Muscle of back (tissue), 3 donors: ENCODE measurements at regions not wholly inside any gene's neighbourhood (a gene's known extent, or its start where the extent isn't known, plus 50 kb on each side); places are given as distances from the start of the nearest gene placed in this dataset.

Source experiments
- DNase-seq, 3 donors: peaks; one replicate each; pipeline versions ENCODE4 v3.0.0 to v3.0.0-alpha.2; 2013

DNA sequence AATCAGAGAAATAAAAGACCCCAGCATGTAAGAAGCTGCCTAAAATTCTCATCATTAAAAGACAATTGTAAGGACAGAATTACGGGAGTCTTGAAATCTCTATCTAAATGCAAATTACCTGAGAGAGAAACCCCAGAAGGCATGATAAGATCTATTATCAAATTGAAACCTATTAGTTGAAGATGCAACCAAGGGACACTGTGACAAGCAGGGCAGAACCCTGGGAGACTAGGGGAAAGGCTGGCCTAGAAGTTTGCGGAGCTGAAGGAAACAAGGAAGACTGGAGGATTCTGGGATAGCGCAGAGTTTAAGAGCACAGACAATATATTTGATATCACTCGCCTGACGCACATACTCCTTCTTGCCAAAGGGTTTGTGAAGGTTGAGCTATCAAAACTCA, 319.5 kb upstream of the CHAC2 start:
- no peak for DNase-seq

DNA sequence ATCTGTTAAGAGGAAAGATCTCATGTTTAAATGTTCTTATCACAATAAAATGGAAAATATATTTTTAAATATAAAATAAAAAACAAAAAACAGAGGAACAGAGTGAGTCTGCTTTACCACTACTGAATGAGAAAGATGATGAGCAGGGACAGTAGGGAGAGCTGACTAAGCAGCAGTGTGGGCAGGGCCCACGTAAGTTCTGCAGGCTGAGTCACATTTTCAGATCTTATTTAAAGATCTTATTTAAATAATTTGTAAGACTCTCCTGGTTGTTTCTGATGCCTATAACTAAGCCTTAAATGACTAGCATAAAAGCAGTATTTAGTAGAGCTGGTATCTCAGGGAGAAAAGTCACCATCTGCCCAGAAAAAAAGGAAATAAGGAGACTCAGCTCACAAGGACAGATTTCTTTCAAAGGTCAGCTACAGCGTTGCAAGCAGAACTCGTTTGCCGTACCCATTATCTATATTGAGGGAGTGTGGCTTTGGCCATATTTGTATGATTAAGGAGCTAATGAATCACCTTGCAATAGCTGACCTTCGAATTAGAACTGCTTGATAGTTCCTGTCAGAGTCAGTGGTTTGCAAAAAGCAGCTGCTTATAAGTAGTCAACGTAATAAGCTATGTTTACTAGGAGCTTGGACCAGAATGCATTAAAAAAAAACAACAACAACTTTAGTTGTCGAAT, 322.1 kb upstream of the CHAC2 start:
- no peak for DNase-seq

DNA sequence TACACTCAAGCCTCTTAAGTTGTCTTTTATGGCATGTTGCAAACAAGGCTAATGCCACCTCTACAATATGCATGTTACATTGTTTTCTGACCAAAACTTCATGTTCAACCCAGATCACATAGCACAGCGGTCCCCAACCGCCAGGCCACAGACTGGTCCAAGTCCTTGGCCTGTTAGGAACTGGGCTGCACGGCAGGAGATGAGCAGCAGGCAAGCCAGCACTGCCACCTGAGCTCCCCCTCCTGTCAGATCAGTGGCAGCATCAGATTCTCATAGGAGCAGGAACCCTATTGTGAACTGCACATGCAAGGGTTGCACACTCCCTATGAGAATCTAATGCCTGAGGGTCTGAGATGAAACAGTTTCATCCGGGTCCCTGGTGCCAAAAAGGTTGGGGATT, 324.8 kb upstream of the CHAC2 start:
- no peak for DNase-seq

DNA sequence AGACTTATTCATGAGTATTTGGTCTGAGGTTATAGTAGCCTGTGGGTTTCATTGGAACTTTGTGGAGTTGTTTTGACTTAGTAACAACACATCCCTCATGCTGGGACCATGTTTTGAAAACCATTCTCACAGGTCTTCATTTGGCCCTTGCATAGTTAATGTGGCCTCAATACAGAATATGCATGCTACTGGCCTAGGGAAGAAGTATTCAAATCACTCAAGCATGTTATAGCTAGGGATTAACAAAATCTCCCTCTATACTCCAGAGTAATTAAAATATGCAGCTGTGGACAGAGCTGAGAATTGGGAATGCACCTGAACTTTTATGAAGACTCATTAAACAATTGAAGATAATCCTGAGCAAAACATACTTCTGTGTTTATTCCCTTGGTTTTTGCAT, 325.5 kb upstream of the CHAC2 start:
- no peak for DNase-seq

DNA sequence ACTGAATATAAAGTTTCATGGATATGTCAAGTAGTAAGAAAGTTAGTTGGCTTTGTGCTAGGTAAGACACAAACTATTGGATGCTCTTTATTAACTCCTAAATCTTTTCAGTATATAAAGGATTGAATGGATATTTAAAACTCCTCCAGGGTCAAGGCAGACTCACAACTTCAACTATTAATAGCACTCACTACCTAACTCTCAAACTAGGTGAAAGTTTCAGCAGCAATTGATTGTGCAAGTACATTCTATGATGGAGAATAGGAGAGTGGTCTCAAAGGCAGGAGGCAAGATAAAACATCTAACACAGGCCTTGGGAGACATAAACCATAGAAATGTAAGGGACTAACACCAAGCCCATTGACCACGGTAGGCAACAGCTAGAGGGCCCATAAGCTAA, 328.9 kb upstream of the CHAC2 start:
- DNase-seq = no peak

DNA sequence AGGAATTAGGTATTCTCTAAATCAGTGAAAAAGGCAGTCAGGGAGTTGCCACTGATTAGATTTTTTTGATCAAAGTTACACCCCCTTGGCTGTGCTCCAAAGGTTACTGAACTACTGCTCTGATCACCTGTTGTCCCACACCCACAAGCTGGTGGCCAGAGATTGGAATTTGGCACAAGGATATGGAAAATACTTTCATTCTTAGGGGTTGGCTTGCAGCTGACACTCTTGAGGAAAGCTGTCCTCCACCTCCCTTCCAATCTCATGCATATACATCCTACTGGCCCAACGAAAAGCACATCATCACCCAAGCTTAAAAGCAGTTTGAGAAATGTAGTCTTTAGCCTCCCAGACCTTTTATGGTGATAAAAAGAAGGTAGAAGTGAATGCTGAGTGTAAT, 329.5 kb upstream of the CHAC2 start:
- DNase-seq = peak; percentile 17 to 42 (median 31)

DNA sequence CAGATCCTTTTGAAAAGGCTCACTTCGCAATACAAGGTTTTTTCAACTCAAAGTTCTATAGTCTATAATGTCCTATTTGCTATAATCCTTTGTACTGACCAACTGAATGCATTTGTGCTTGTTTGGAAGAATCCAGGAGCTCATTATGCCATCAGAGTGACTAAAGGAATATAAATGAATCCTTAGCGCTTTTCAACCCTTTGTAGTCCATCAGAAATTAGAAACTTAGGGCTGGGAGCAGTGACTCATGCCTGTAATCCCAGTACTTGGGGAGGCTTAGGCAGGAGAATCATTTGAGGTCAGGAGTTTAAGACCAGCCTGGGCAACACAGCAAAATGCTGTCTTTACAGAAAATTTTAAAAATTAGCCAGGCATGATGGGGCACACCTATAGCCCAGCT, 330.2 kb upstream of the CHAC2 start:
- DNase-seq = no peak

DNA sequence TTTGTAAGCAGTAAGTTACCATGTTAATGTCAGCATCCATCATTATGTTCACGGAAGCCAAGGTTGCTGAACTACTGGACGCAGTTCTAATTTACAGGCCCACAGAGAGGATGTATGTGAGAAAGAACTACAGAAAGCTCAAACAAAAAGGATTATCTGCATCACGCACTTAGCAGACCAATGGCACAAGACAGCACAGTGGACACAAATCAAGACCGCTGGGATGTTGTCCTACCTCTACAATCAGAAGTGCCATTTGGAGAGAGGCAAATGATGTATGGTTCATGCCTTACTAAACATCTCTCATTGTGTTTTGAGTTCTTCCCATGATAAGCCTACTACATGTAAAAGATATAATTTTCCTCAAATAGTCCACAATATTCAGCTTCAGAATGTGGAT, 330.7 kb upstream of the CHAC2 start:
- DNase-seq = no peak

DNA sequence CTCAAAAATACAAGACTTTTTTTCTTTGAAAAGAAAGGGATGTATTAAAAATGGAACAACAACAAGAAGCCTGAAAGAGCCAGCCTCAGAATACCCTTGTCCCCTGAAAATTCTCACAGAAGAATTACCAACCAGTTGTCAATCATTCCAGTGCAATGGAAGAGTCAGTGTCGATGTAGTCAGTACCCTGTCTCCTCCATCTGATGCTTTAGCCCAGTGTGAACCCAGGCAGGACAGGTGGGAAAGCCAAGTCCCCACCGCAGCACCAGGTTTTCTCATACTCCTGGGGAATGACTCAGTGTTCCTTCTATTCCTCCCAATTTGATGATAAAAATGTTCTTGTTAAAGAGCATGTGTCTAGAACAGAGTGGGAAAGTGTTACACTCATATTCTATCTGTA, 332.0 kb upstream of the CHAC2 start:
- DNase-seq = no peak

DNA sequence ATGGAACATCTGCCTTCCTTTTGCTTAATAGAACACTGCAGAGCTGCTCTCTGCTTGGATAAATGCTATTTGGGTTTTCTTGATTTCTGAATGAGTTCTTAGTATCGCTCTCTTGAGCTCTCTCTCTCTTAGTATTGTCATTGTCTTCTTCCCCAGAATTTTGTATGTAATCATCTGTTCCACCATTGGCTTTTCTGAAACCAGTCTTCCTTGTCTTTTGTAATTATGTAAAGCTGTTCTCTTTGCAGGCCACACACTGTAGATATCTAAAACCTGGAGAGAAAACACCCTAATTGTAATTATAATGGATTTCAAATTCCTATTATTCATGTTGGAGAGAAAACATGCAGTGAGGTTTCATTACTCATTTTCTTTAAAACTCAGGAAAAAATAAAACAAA, 333.1 kb upstream of the CHAC2 start:
- DNase-seq = no peak

DNA sequence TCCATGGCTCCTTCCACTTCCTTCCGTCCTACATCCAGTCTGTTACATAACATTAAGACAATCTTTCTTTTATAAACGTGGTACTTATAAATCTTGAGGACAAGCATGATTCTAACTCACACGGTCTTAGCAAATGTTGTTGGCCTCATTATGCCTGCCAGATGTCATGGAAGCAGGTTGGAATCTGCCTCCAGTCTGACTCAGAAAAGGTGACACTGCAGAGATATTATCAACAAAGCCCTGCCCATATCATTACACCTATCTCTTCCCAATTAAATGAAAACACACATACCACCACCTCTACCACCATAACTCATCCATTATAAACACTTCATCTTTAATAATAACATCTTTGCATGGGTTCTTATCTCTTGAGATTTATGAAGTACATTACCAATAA, 334.7 kb upstream of the CHAC2 start:
- no peak for DNase-seq

DNA sequence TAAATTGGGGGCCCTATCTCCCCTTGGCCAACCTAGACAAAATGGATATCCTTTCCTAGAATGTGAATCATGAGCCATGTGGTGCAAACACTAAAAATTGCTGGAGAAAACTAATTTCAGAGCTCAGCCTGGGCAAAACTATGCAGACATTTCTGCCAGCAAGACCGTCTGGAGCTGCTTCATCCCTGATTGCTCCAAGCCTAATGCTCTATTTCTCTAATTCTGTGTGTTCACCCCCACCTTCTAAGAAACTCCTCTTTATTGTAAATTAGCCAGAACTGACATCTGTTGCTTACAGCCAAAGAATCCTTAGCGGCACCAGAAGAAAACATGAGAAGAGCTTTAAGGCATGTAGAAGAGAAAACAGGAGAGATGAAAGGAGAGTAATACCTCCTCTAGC, 337.7 kb upstream of the CHAC2 start:
- no peak for DNase-seq

DNA sequence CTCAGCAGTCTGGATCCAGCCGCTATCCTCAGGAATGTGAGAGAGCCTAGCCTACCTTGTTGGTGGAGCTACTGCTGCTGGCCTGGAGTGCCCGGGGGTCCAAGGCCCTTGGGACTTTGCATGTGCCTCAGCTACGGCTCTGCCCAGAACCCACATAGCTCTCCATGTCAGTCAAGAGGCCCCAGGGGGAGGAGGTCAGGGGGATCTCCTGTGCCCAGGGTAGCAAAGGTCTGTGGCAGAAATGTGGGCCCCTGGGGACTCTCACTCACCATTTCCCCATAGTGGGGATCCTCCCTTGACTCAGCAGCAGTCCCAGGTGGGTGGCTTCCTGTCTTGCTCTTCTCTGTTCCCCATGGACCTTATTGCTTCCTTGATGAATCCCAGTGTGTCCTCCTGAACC, 342.7 kb upstream of the CHAC2 start:
- no peak for DNase-seq

DNA sequence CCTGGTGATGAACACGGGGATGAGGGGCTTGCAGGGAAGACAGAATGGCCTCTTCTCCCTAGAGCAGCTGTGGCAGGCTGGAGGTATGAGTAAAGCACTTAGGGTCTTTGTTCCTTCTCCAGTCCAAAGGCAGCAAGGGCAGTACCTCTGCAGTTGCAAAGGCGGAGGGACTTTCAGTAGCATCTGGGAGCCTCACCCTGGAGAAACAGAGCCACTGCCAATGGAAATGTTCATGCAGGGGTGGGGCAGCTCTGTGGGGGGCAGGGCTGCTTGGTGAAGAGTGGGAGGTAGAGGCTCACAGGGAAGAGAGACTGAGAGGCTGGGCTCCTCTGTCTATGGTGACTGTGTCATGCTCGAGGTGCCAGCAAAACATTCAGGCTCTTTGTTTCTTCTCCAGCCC, 344.1 kb upstream of the CHAC2 start:
- no peak for DNase-seq

DNA sequence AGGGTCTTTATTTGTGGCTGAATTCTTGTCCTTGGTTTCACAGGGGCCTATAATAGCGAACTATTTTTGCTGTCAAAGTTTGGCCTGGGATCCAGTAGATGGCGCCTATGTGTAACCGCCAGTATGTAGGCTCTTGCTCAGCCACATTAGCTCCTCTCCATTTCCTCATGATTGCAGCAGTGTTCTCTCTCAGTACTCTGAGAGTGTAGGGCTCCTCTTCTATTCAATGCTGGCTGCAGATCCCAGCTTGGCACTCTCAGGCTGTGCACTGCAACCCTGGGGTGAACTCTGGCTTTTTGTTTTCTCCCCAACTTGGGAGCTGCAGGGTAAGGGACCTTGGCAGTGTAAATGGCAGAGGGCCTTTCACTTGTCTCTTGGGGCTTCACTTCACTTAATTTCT, 344.6 kb upstream of the CHAC2 start:
- DNase-seq = peak in 2 of 3 donors; percentile 9 to 13

DNA sequence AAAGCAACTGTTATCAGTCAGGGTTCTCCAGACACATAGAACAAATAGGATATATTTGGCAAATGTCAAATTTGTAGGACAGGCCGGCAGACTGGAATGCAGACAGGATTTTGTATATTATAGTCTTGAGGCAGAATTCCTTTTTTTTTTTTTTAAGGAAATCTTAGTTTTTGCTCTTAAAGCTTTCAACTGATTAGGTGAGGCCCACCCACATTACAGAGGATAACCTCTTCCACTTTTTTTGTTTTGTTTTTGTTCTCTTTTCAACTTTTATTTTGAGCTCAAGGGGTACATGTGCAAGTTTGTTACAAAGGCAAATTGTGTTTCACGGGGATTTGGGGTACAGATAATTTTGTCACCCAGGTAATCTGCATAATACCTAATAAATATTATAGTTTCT, 350.2 kb upstream of the CHAC2 start:
- DNase-seq = no peak

DNA sequence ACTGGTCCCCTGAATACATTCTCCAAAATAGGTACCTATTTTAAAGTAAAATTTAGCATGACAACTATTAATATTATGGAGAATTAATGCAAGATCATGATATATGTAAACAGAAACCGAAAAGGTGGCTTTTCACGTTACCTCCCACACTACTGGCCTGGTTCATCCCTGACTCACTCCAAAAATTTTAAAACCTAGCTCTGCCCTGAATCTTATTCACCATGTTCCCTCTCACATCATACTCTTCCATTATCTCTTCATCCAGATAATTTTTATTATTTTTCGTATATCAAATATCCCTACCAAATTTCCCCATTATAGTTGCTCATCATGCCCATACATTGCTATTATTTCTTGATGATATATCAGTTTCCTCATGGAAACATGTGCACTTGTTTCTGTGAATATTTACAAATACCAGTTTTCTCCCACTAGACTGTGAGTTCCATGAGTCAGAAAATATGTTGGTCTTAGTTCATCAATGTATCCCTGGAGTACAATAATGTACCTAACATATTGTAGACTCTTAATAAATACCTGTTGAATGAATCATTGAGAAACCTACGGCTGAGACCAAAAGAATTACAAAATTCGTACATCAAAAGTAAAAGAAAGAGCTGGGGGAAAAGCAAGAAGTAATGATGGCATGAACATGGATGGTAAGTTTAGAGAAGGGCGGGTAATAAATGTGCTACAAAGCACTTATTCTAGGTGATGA, 360.1 kb upstream of the CHAC2 start:
- DNase-seq = no peak

DNA sequence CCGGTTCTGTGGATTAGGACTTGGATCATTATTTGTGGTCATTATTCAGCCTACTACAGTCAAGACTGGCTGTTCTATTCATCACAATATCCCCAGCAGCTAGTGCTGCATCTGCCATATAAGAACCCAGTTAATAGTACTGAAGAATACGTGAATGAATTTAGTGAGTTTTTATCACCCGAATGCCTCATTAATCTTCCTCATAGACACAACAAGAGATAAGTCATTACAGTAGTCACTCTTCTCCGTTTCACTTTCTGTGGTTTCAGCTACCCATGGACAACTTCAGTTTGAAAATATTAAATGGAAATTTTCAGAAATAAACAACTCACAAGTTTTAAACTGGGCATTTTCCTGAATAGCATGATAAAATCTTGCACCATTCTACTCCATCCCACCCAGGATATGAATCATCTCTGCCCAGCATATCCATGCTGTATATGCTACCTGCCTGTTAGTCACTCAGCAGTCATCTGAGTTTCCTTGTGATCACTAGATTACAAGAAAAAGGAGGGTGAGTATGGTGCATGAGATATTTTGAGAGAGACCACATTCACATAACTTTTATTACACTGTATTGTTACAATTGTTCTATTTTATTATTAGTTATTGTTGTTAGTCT, 363.7 kb upstream of the CHAC2 start:
- DNase-seq = peak in 1 of 3 donors; percentile 7

DNA sequence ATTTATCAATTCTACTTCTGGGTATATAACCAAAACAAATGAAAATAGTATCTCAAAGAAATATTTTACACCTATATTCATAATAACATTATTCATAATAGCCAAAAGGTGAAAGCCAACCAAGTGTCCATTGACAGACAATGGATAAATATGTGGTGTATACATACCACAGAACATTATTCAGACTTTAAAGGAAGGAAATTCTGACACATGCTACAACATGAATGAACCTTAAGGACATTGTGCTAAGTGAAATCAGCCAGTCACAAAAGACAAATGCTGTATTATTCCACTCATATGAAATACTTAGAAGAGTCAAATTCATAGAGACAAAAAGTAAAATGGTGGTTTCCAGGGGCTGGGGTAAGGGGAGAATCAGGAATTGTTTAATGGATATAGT, 370.5 kb upstream of the CHAC2 start:
- no peak for DNase-seq

DNA sequence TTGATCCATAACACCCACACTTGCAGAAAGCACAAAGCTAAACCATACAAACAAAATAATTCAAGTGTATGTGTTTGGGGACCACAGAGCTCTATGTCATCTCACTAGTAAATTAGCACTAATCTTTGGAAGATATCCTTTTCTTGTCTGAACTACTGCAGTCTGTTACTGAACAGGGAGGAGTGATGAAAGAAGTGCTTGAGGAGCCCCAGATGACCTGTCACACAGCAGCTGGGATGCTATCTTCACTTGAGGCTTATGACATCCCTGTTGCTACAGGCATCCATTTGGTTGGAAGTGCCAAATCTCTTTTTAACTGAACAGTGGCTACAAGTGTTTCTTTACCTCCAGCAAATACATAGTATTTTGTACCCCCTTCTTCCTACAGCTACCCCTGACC, 386.3 kb upstream of the CHAC2 start:
- DNase-seq = no peak

DNA sequence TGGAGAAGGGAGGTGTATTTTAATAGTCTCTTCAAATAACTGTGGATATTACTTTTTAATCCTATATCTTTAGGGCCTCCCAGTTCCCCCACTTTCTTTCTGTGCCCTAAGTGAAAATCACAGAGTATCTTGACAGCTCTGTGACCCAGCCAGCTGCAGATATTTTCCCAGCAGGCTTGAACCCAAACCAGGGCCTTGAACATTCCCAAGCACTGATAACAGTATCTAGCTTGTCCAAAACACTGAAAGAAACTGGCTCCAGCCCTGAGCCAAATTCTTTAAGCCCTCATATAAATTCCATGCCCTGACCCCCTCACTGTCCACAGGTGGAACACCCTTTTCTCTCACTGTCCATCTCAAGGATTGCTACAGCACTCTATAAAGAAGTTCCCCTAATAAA, 388.1 kb upstream of the CHAC2 start:
- no peak for DNase-seq

DNA sequence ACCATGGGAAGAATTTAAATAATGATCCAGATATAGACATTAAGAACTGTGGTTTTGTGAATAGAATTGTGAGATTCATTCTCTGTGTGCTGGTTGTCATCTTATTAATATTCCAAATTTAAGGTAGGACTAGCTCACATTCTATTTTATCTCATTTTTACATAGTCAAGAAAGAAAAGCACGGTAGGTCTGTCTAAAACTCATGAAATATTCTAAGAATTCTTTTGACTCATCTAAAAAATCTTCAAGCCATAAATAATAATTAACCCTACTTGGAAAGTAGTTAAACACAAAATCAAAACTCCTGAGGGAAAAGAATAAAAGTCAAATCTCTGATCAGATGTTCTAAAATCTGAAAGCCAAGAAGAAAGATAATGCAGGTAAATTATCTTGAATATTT, 388.8 kb upstream of the CHAC2 start:
- no peak for DNase-seq

DNA sequence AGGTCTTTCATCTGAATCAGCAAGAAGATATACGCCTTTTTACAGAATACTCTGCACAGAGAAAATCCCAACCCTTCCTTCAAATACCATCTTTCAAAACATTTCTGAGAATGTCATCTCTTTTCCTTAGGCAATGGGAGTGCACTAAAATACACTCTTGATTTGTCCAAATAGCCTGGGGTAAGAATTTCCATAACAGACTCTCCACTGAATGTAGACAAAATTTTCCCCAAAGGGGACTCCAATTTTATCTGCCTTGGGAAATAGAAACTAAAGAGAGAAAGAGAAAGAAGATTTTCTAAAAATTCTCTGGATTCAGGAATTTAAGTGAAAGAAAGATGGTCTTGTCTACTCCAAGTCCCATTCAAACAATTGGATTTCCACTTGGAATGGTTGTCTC, 394.5 kb upstream of the CHAC2 start:
- no peak for DNase-seq

DNA sequence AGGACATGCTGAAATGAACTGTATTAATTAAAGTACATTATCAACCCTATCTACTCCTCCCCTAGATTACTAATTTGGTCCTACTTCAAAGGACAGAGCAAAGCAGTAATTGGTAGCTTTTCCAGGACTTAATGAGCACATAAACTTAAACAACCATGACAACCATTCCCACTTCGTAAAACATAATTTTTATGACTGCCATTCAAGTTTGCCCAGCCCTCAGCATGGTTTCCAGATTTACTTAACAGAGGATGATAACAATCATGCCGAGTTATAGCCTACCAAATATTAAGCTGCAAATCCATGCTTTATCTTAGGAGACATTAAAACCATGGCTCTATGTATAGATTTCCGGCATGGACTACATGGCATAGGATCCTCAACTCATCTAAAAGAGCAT, 401.1 kb upstream of the CHAC2 start:
- no peak for DNase-seq
